Stimulated activated CD8-positive, alpha-beta memory T cell treated with anti-CD3 and anti-CD28 coated beads, Interleukin-12 subunit alpha, Interleukin-12 subunit beta, amount 100 ng/mL, for 24 hours (primary cell): ENCODE measurements at regions not wholly inside any gene's neighbourhood (a gene's known extent, or its start where the extent isn't known, plus 50 kb on each side); places are given as distances from the start of the nearest gene placed in this dataset.
"Not testable (repeated sequence)": the region's sequence is repeated elsewhere in the genome, so short reads cannot be mapped to it uniquely, and the experiment has no call there.

Source experiments
- DNase-seq: peaks from one replicate; pipeline ENCODE4 v3.0.0-alpha.2; 2020; ENCODE audit errors: extremely low read depth

DNA sequence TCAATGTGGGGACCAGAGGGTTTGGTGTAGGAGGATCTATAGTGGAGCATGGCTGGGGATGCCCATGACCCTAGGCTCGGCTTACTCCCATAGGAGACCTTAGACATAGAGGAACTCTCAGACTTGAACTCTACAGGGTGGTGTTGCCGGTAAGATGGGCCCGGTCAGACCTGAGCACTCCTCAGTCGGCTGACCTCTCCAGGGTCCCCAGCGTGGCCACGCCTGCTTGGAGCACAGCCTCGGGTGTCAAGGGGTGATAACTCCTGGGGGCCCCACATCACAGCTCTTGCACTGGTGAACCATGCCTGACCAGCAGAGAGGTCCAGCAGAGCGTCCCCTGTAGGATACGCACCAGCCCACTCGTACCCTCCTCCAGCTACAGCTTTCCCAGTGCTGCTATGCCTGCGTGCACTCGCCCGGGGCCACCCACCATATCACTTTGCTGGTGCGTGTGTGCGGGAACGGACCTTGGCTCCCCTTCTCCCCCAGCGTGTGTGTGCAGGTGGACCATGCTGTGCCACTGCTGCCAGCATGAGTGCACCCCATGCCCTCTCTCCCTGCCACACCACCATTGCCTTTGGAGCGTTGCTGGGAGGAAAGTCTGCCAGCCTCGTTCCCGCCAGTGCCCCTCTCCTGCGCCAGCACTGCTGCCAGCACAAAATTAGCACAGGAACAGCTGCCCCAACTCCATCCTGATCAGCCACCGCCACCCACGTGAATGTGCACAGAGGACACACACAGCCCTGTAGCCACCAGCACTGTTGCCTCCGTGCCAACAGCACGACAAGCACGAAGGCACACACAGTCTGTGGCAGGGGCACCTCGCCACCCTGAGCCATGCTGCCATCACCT is 806.6 kb downstream of the GLUD2 start:
- no peak for DNase-seq

- DNase-seq = no peak
These were observed 807.2 kb downstream of the GLUD2 start for GRCh38 chrX:121854614-121854911.

- no peak for DNase-seq
These were observed 811.6 kb downstream of the GLUD2 start for GRCh38 chrX:121858867-121859647.

GRCh38 chrX:121863976-121864375 is 816.6 kb downstream of the GLUD2 start:
- no peak for DNase-seq

GRCh38 chrX:121864561-121864960 is 817.2 kb downstream of the GLUD2 start:
- no peak for DNase-seq

DNA sequence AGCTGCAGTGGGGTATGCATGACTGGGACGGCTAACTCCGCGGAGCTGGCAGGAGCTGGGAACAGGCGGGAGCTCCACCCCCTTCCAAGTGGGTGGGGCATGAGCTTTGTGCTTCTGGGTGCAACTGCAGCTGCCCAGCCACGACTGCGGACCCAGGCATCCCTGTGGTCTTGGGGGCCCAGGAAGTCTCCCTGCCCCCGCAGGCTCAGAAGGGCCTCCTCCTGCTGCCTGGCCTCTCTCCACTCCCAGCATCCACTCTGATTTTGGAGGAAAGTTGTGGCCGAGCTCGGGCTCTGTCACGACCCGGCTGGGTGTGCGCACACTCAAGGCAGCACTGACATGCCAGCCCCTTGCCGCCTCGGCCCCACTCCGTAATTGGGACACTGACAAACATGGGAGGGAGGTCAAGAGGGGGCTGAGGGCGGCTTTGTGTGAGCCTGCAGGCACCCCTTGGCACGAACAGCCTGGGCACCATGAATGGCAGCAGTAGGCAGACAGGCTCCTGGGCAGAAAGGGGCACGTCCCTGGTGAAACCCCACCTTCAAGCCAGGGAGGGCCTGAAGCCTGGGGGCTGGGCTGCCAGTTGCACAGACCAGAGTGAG is 822.6 kb downstream of the GLUD2 start:
- no peak for DNase-seq

- no peak for DNase-seq
These were observed 823.7 kb downstream of the GLUD2 start for GRCh38 chrX:121871122-121871521.

DNA sequence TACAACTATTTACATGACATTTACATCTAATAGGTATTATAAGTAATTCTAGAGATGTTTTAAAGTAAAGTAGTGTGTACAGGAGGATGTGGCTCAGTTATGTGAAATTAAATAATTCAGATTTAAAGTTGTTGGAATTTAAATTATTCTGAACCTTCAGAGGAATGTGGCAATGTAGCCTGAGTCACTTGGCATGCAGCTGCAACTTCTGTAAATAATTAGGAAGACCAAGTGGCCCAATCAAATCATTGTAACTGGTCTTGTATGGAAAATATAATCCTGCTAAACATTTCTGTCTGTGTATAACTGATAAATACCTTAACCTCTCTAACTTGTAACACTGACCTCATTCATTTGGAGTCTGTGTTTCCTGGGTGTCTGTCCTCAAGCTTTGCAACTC is 828.9 kb downstream of the GLUD2 start:
- no peak for DNase-seq

GRCh38 chrX:121877337-121877736 is 829.9 kb downstream of the GLUD2 start:
- DNase-seq = not testable (repeated sequence)

- DNase-seq = no peak
These were observed 839.1 kb downstream of the GLUD2 start for GRCh38 chrX:121886557-121886956.

DNA sequence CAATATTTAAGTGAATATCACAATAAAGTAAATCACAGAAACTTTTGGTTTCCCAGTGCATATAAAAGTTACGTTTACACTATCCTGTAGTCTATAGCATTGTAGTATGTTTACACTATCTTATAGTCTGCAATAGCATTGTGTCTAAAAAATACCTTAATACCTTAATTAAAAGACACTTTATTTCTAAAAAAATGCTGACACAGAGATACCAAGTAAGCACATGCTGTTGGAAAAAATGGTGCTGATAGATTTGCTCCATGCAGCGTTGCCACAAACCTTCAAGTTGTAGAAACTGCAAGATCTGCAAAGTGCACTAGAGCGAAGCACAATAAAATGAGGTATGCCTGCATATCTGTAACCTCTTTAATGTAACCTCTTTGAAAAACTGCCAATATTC is 847.3 kb downstream of the GLUD2 start:
- no peak for DNase-seq

GRCh38 chrX:121902463-121902862 is 855.1 kb downstream of the GLUD2 start:
- no peak for DNase-seq

DNA sequence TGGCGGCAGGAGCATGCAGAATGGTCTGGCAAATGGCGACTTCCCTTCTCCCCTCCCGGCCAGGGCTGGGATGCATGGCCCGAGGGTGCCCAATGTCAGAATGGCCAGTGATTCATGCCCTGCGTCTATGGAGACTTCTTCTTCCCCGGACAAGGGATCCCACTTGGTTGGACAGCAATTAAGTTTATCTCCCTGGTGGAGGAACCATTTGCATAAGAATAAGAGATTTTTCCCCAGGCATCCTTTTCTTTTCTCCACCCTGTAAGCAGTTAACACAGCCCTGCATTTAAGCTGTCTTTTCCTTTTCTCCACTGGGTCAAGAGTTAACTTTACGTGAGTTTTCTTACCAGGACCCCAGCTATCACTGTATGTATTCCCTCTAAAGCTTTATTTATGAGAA is 856.6 kb downstream of the GLUD2 start:
- no peak for DNase-seq

DNA sequence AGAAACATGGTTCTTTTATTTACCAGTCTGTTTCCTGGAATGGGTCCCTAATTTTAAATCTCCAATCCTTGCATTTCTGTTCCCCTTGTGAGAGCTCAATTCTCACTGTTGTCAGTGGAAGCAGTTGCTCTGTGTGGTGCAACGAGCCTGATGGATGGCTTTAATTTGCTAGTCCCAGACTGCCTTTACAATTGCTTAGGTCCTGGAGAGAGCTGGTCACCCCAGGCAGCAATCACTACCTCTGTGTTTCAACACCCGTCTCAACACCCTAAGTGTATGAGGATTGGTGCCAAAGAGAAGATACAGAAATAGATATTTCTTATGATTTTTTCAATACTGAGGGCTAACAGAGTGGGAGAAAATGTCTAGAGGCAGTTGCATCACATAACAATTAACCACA is 873.8 kb downstream of the GLUD2 start:
- no peak for DNase-seq

GRCh38 chrX:121931567-121931966 is 884.2 kb downstream of the GLUD2 start:
- DNase-seq = no peak

GRCh38 chrX:121932688-121933087 is 885.3 kb downstream of the GLUD2 start:
- no peak for DNase-seq

GRCh38 chrX:121949041-121949760 is 901.8 kb downstream of the GLUD2 start:
- no peak for DNase-seq

DNA sequence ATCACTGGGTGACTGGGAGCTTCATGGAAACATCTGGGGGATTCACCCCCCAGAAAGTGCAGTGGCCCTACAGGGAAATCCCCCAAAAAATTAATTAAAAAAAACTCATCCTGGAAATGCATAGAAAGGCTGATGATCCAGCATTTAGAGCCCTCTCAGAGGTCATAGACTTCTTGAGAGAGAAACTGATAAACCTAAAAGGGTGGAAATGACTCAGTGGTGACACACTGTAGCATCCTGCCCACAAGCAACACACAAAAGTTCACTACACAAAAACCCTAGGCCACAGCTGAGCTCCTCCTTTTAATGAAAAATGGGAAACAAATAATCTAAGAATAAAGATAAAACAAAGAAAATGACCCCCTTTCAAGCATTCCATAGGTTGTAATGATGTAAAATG is 911.5 kb downstream of the GLUD2 start:
- no peak for DNase-seq

DNA sequence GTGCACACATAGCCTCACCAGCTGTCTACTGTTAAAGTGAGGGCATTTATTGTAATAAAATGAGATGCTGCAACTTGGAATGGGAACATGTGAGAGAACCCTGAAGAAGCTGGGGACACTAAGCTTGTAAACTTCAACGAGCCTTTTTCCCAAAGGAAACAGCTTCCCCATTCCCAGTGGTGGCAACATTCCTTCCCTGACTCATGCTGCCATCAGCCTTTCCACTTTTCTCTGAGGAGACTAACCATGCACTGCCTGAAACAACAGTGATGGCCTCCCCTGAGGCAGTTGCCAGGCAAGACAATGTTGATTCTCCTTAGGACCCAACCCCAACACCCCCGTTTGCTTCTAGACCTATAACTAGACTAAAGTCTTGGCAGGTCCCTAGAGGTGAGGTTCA is 928.3 kb downstream of the GLUD2 start:
- no peak for DNase-seq

DNA sequence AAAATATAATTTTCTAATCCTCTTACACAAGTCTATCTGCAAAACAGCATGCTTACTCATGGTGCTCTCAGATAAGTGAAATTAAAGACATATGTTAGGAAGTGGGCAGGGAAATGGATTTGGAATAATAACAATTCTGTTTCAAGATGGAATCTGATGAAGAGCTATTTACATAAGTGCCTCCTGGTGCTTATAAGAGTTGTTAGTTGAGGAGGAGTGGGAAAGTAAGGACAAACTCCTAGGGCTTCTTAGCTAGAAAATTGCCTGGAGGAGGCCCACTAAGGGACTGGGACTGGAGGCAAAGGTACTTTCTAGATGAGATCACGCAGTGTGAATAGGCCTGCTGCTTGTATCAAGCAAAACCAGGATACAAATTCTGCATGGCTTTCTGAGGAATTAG is 939.8 kb downstream of the GLUD2 start:
- DNase-seq = no peak

GRCh38 chrX:121987835-121988234 is 940.4 kb downstream of the GLUD2 start:
- no peak for DNase-seq

GRCh38 chrX:122004127-122004526 is 956.7 kb downstream of the GLUD2 start:
- DNase-seq = no peak
